NAMALWA (cell line): ENCODE measurements at regions not wholly inside any gene's neighbourhood (a gene's known extent, or its start where the extent isn't known, plus 50 kb on each side); places are given as distances from the start of the nearest gene placed in this dataset.

ENCODE experiments used
- DNase-seq: peaks from one replicate; pipeline ENCODE4 v3.0.0-alpha.2; 2015; ENCODE audit warnings: low spot score

- no peak for DNase-seq
Observed at GRCh38 chr13:26967119-26968038, 204.2 kb downstream of the USP12 start.

DNA sequence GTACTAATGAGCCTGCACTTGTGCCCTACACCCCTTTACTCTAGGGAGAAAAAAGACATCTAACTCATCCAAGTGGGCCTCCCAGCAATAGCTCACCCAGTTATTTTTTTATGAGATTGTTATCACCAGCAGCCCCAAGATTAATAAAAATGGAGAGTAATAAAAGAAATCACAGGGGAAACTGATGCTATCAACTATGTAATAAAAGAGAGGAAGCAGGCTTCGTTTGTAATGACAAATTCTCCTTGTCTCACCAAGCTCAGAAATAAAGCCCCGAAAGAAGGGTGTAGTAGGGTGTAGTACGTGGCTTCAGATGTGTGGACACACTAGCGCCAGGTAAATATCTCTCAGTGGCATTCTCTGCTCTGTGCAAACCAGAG is 204.9 kb downstream of the USP12 start:
- DNase-seq: no peak

DNA sequence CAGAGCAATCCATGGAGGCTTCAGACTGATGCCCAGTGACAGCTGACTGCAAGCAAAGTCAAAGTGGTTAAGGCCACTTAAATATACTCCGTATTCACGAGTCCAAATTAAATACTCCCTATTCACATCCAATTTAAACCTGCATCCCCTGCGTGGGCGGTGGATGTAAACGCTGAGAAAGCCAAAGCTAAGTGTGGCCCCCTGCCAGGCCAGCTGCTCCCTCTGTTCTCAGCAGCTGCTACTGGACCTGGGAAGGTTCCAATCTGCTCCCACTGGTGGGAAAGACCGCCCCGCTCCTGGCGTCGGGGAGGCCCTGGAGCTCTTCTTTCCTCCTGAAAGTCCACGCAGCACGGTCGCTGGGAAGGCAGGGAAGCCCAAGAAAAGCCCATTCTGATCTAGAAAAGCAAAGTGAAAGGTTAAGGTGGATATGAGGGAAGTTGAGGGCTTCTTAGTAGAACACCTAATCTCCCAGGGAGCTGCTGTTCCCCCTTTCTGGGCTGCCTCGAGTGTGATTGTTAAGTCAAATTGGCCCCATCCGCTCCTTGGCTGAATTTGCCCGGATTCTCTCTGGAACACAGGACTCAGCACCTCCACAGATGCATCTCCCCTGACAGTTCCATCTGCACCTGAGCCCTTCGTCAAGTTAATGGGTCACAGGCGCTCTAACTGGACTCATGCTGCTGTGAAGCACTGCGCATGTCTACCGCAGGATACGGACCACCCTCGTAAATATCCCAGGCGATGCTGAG is 205.5 kb downstream of the USP12 start:
- DNase-seq: no peak

DNA sequence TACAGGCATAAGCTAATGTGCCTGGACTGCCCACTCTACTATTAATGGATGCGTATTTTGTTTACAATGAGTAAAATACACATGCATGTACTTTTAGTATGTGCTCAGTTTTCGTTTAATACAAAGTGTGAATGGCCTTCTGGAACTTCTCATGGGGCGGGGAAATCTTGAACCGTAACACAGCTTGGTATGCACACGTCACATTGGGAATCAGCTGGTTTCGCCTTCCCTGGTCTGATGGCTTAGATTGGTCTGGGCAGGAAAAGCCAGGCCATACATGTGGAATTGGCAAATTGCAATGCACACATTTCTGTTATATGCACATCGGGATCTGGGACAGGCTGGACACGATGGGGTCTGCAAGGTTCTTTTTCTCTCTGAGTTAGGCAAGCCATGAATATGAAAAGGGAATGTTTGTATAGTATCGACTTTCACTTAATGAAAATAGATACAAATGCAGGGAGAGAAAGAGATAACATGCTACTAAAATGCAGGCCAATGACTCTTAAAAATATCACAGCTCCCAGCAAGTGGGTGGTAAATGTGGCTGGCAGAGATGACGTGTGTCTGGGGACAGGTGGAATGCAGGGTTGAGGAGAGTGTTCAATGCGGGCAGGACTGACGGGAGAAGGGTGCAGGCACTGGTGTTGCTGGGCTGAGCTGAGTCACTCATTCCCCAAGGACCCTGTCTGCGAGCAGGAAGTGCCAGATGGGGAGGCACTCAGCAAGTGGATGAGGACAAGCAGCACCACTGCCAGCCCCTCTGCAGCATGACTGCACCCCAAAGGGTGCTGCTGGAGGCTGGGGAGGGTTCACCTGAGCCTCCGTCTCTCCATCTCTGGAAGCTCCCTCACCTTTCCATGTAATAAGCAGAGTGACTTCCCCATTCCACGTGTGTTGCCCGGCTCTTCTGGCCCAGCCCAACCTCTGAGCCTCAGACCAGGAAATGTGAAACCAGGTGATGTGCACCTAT is 204.0 kb upstream of the GPR12 start:
- DNase-seq: no peak

- no peak for DNase-seq
Observed at GRCh38 chr13:26962671-26963070, 202.1 kb upstream of the GPR12 start.

GRCh38 chr13:26961890-26962615 is 201.5 kb upstream of the GPR12 start:
- DNase-seq: no peak

GRCh38 chr13:26957182-26957581 is 196.6 kb upstream of the GPR12 start:
- no peak for DNase-seq

GRCh38 chr13:26956522-26957142 is 196.0 kb upstream of the GPR12 start:
- no peak for DNase-seq

- no peak for DNase-seq
Observed at GRCh38 chr13:26954976-26955375, 194.4 kb upstream of the GPR12 start.

- no peak for DNase-seq
Observed at GRCh38 chr13:26953291-26953690, 192.7 kb upstream of the GPR12 start.

DNA sequence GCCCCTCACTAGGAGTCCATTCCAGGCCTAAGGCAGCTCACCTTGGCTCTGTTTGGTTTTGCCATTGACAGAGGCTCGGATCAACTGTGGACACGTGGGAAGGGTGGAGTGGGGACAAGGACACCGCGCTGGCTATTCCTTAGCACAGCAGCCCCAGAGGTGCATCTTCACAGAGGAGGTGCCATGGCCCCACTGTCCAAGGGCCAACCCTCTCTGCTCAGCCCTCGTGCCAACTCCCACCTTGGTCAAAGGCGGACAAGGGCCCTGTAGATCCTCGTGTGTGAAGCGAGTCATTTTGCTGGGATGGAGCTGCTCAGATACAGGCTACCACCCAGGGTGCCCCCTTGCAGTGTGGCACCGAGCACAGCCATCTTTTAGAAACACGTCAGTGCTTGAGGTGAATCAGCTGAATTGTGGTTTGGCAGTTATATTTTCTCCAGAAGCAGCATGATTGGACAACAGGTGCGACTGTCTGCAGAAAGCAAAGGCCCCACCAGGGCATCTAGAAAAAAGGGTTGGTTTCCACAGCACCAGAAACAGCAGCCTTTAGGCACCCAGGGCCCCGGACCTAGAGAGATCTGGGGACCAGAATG is 192.1 kb upstream of the GPR12 start:
- no peak for DNase-seq

DNA sequence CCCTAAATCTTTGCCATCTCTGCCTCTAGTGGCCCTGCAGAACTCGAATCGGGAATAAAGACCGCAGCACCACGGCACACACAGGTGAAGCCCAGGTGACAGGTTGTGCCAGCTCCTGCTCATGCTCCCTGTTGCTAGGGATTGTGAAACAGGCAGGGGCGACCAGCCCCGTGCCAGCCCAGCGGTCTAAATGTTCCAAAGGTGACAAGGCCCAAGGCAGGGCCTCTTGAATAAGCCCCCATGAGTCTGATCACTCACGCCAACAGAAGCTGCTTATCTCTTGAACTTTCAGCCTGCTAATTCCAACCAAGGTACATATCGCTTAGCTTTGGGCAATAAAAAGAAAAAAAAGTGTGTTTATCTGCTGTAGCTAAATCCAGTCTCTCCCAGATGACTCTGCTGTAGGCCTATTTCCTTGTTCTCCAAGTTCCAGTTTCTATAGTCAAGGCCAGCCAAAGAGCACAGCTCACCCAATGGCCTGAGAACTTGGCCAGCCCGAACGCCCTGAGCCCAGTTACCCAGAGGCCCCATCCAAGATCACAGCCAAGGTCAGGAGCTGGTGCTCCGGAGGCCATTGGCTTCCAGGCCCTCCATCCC is 191.1 kb upstream of the GPR12 start:
- no peak for DNase-seq

GRCh38 chr13:26950968-26951367 is 190.4 kb upstream of the GPR12 start:
- DNase-seq: no peak

GRCh38 chr13:26950546-26950945 is 190.0 kb upstream of the GPR12 start:
- no peak for DNase-seq

- no peak for DNase-seq
Observed at GRCh38 chr13:26949701-26950502, 189.3 kb upstream of the GPR12 start.

GRCh38 chr13:26948353-26948752 is 187.8 kb upstream of the GPR12 start:
- no peak for DNase-seq

DNA sequence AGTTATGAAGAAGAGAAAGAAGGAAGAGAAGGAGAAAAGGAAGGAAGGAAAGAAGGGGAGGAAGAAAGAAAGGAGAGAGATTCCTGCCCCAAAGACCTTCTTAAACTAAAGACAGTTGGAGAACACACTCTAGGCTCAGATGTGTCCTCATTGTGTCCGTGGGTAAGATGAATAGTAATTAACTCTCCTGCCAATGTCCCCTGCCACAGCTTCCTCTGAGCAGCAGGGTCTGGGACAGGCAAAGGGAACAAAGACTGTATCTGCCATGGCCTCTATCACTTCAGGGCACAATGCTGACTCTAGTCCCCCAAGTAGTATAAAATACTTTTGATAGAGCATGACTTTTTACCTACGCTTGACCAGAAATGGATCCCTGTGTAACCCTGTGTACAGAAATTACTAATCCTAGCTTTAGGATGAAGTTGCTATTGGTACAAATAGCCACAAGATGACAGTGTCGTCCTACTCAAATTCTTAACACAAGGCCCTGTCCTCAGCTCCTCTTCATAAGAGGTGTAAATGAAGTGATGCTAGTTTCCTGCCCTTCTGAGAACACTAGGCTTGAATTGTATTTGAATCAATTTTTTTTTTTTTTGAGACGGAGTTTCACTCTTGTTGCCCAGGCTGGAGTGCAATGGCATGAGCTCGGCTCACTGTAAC is 186.2 kb upstream of the GPR12 start:
- peak; percentile 68 for DNase-seq

DNA sequence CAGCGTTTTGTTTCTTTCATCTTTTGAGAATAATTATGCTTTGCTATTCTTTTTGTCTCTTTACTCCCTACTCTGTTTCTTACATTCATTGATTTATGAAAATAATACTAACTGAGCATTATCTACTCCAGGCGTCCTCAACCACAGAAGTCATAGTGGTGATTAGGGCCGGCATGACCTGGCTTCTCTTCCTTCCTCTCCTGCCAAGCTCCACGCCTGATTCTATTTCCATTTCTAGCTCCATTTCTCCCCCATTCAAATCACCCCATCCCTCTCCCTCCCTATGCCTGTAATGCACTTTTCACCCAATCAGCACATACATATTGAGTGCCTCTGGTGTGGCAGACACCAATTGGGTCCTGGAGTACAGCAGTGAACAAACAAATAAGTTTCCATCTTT is 183.2 kb upstream of the GPR12 start:
- no peak for DNase-seq

DNA sequence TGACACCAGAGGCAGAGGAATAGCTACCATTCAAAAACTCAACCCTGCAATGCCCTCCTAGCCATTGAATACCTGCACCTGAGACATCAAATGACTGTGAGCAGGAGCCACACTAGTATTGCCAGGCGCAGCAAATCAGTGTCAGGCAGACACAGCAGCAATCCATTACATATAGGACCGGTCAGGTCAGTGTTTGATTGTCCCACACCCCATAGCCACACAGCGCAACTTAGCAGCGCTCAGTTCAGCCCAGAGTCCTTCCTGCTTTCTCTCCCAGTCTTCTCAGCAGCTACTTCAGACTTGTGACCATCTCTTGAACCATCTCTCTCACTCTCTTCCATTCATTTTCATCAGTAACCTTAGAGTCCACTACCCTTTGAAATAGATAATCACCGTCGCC is 181.6 kb upstream of the GPR12 start:
- no peak for DNase-seq
